HG03460 (cell line): ENCODE measurements at regions not wholly inside any gene's neighbourhood (a gene's known extent, or its start where the extent isn't known, plus 50 kb on each side); places are given as distances from the start of the nearest gene placed in this dataset.
"Not testable (repeated sequence)": the region's sequence is repeated elsewhere in the genome, so short reads cannot be mapped to it uniquely, and the experiment has no call there.

Experiments used
- ATAC-seq: cut with Tn5 transposase; IDR thresholded peaks from one replicate; pipeline ENCODE4 v1.9.1; 2021; ENCODE audit not compliant: unreplicated experiment

- no peak for ATAC-seq
These were observed 483.8 kb downstream of the DMAC1 start for GRCh38 chr9:7315746-7316145.

GRCh38 chr9:7315116-7315515, 484.5 kb downstream of the DMAC1 start:
- ATAC-seq, result no peak

- ATAC-seq, result no peak
These were observed 486.2 kb downstream of the DMAC1 start for GRCh38 chr9:7313389-7313788.

DNA sequence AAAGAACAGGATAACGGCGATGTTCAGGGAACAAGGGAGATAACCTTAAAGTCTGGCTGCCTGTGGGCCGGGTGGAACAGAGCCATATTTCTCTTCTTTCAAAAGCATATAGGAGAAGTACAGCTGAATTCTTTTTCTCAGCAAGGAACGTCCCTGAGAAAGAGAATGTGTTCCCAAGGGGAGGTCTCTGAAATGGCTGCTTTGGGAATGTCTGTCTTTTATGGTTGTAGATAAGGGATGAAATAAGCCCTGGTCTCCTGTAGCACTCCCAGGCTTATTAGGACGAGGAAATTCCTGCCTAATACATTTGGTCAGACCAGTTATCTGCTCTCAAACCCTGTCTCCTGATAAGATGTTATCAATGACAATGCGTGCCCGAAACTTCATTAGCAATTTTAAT, 490.5 kb downstream of the DMAC1 start:
- not testable (repeated sequence) for ATAC-seq

- ATAC-seq, result no peak
These were observed 493.9 kb downstream of the DMAC1 start for GRCh38 chr9:7305677-7306076.

DNA sequence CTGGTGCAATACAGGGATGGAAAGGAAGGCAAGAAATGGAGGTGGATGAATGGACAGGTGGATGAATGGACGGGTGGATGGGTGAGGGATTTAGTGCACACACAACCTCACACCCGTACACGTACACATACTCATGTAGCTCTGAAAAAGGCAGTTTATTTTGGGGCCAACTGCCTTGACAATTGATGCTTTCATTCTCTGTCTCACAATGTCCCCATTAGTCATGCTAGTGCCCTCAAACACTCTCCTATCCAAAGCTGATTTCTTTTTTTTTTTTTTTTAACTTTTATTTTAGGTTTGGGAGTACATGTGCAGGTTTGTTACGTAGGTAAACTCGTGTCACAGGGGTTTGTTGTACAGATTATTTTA, 495.0 kb downstream of the DMAC1 start:
- no peak for ATAC-seq

- no peak for ATAC-seq
These were observed 495.5 kb downstream of the DMAC1 start for GRCh38 chr9:7303907-7304626.

- peak; percentile 58 for ATAC-seq
These were observed 499.1 kb downstream of the DMAC1 start for GRCh38 chr9:7300484-7300883.

DNA sequence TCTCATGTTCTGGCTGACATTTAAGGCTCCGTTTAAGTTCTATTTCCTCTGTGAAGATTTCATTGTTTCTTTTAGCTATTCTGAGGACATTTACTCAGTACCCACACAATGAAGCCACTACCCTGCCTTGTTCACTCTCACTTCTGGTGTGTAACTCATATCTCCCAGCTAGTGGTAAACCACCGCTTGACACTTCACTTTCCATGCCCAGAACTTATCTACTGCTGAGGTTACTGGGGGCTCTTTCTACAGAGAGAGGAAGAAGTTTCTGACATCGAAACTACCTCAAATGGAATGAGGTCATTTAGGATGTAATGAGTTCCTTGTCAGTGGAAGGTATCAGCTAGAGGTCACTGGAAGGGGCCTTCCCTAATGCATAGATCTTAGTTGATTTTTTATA, 501.5 kb downstream of the DMAC1 start:
- peak; percentile 93 for ATAC-seq

DNA sequence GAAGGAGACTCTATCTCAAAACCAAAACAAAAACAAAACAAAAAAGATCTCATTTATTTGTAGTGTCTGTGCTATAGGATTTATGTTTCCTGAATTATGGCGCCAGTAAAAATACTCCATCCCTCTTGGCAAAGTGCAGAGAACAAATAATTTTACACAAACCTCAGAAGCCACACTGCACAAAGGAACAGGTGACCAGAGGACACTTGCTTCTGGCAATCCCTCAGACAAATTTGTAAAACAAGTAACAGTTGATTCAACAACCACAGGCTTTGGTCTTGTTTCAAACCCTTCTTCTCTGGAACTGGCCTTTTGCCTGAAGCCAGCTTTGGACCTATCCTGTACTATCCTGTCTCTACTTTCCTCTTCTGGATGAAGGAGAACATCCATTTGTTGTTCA, 502.1 kb downstream of the DMAC1 start:
- ATAC-seq, result no peak

GRCh38 chr9:7293091-7293490, 506.5 kb downstream of the DMAC1 start:
- ATAC-seq, result no peak

DNA sequence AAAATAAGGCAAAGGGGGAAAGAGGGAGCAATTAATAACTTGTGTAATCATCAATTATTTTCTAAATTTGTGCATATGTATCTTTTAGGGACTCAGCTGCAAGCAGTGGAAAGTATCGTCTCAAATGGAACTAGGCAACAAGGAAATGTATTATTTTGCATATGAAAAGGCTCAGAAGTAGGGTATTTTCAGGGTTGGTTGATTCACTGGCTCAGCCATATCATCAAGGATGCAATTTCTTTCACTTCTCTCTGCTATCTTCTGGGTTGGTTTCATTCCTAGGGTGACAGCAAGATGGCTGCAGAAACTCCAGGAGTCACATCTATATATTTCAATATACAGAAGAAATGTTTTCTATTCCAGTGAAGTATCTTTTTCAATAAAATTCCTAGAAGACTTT, 509.8 kb downstream of the DMAC1 start:
- no peak for ATAC-seq

- no peak for ATAC-seq
These were observed 511.6 kb downstream of the DMAC1 start for GRCh38 chr9:7287986-7288385.

- ATAC-seq, result no peak
These were observed 512.5 kb downstream of the DMAC1 start for GRCh38 chr9:7287065-7287464.

DNA sequence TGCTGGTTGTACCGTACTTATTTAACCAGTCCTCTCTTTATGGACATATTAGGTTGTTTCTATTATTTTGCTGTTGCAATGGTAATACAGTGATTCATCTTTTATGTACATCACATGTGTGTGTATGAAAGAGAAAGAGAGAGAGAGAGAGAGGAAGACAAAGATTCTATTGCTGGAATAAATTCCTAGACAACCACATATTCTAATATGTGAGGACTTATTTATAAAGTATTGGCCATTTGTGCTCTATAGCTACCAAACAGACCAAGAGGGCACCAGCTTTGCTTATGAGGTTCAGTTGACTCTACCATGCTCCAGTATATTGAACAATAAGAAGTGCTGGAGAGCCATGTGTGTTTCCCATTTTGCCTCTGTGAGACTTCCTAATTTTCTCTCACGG, 513.5 kb downstream of the DMAC1 start:
- no peak for ATAC-seq

- no peak for ATAC-seq
These were observed 514.4 kb downstream of the DMAC1 start for GRCh38 chr9:7285199-7285598.

DNA sequence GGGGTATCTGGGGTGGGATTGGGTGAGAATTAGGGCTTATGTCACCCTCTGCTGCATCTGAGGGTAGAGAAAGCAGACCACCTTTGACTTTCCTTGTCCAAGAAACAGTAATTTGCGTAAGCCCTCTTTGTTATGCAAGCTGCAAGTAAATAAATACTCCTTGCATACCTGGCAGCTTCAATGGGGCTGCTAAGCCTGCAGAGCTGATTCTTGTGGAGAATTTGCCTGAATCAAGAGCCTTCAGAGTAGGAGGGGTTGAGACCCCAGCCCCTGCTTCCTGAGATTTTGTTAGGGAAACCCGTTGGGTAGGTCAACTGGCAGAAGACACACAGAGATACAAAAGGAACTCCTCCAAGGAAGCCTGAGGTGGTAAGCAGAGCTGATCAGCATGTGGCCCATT, 515.1 kb downstream of the DMAC1 start:
- no peak for ATAC-seq

- ATAC-seq, result no peak
These were observed 515.5 kb downstream of the DMAC1 start for GRCh38 chr9:7284117-7284516.

- no peak for ATAC-seq
These were observed 515.8 kb downstream of the KDM4C start for GRCh38 chr9:7273575-7273974.

DNA sequence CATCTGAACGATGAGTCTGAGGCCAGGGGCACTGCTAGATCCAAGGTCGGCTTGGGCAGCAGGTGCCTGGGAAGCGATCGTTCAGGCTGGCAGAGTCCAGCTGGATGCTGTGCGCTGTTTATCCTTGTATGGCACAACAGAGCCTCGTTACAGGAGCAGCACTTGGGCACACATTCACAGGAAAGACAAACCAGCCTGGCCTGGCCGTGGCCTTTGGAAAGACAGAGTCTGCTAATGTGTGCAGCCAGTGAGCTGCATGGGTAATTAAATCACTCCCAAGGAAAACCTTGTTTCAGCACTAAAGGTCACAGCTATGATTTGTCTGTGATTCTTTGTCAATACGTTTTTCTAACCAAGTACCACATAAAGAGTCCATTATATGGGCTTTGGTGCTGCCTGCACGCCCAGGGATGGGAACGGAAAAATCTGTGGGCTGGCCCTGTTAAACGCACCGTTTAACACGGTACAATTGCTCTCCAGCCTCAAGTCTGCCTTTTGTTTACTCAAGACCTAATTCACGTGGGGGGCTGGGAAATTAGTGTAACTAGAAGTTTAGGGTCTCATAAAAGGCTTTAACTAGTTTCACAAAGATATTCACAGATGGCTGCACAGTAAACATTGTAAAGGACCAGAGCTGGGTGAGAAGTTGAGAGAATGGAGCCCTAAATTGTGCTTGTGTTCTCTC, 509.3 kb downstream of the KDM4C start:
- no peak for ATAC-seq

GRCh38 chr9:7265181-7265580, 507.4 kb downstream of the KDM4C start:
- no peak for ATAC-seq

DNA sequence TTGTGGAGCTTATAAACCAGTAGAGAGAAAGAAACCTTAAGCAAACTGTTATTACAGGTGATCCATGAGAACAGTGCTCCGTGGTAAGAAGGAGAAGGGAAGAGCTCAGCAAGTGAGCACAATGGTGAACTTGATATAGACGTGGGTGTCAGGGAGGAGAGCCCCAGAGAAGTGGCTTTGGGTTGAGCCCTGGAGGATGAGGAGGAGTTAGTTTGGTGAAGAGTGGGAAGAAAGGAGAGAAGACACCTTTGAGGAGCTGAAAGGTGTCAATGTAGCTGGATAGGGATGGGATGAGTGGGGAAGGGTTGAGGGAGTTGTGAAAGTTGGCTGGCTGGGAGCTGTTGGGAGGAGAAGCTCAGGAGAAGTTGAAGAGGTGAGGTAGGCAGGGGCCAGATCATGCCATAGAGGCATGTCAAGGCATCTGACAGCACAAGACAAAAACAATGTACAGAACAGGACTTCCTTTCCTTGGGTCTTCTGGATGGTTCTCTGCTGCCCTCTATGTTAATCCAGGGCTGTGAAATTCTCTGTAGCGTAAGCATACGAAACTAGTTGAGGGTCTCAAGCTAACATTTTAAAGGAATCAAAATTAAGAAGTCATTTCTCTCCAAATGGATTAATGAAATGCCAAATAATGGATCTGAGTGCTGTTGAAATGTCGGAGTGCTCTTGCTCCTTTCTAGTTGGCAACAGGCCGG, 501.9 kb downstream of the KDM4C start:
- no peak for ATAC-seq
